Amygdala (tissue), 56 donors: ENCODE measurements at regions not wholly inside any gene's neighbourhood (a gene's known extent, or its start where the extent isn't known, plus 50 kb on each side); places are given as distances from the start of the nearest gene placed in this dataset.
A peak's percentile ranks its signal among the peaks of the same experiment; 100 is the strongest.

ENCODE experiments used
- DNase-seq, 56 donors: peaks; one replicate each; lab custom pipeline; 2025; lab: John Stamatoyannopoulos, UW

GRCh38 chr21:27820342-27820741 lies 853.5 kb upstream of the ADAMTS5 start:
- DNase-seq: no peak

DNA sequence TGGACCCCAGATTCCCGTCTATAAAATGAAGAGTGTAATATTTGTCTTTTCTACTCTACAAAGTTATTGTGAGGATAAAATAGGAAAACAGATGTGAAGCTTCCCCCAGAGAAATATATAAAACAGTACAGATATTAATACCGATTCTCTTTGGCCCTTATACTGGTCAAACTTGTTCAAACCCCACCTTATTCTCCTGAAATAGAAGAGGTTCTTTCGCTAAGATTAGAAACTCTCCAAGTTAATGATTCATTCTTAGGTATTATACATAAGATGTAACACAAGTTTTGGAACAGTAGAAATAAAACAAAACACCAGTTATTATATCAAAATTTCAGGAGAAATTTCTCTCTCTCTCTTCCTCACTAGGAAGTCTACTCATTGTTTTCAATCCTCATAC lies 852.4 kb upstream of the ADAMTS5 start:
- DNase-seq: no peak

- no peak for DNase-seq
Observed at GRCh38 chr21:27818847-27819246, 852.0 kb upstream of the ADAMTS5 start.

GRCh38 chr21:27817902-27818623 lies 851.2 kb upstream of the ADAMTS5 start:
- DNase-seq: no peak

DNA sequence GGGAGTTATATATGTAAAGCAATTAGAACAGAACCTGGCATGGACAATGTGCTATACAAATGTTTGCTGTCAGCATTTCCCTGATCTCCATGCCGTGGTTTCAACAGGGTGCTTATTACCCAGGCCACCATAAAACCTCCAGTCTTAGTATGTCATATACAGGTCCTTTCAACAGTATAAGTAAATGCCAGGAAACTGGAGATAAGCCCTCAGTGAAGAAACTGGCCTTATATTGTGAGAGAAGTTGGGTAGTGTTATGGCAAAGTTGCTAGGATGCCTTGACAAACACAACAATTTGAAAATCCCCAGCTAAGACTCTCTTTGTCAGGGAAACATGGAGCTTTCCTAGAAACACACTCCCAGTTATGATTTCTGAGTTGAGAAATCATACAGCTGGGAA lies 850.2 kb upstream of the ADAMTS5 start:
- no peak for DNase-seq

- no peak for DNase-seq
Observed at GRCh38 chr21:27816301-27816700, 849.4 kb upstream of the ADAMTS5 start.

GRCh38 chr21:27814226-27814625 lies 847.3 kb upstream of the ADAMTS5 start:
- no peak for DNase-seq

DNA sequence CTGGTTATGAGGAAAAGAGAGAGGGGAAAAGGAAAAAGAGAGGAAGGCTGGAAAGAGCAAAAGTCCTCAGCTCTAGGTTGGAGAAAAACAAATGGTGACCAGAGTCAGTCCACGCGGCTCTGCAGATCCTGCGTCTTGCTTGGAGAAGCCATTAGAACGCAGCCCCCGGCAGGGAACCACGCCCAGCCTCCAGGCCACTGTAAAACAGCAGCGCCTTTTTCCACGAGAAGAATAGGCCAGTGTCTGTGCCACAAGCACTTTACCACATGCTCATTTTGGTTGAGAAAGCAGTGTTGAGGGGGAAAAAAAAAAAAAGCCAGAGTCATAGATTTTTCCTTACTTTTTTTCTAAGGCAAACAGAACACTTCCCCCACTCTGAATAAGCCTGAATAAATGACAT lies 846.9 kb upstream of the ADAMTS5 start:
- DNase-seq: peak in 53 of 56 donors; percentile 4 to 90 (median 63)

- no peak for DNase-seq
Observed at GRCh38 chr21:27813344-27813743, 846.5 kb upstream of the ADAMTS5 start.

DNA sequence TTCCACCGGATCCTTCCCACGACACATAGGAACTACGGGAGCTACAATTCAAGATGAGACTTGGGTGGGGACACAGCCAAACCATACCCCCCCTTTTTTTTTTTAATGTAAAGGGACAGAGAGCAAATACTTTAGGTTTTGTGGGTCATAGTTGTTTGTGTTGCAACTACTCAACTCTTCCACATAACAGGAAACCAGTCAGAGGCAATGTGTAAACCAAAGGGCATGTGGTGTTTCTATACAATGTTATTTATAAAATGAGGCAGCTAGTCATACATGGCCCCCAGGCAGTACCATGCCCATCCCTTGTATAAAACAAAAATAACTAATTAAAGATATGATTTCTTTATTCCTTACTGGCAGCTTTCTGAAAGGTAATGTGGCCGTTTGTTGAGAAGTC lies 845.4 kb upstream of the ADAMTS5 start:
- no peak for DNase-seq

GRCh38 chr21:27808923-27809322 lies 842.0 kb upstream of the ADAMTS5 start:
- no peak for DNase-seq

DNA sequence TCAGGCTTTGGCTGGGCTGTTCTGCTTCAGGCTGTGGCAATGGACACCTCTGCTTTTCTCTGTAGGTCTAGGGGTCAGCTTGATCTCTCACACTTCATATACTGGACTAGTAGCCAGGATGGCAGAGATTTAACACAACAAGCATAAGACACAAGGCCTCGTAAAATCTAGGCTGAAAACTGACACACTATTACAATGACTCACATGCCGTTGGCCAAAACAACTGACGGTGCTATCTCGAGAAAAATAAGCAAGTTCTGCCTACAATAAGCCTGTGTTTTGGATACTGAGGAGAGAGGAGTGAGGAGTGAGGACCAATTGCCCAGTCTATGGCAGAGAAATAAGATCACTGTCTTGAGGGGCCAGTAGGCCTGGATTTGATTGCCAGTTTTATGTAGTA lies 840.7 kb upstream of the ADAMTS5 start:
- DNase-seq: no peak

- no peak for DNase-seq
Observed at GRCh38 chr21:27806281-27806680, 839.4 kb upstream of the ADAMTS5 start.

DNA sequence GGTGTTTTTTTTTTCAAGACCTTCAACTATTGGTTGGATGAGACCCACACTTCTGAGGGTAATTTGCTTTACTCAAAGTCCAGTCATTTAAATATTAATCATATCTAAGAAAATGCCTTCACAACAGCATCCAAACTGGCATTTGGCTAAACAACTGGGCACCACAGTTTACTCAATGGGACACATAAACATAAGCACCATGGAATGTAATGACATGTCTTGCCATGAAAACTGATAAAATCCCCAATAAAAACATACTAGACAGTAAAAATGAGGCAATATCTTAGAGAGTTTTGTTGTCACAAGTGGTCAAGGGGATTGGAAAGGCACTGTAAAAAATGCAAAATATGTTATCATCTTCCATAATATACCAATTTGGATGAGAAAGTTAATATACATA lies 838.8 kb upstream of the ADAMTS5 start:
- no peak for DNase-seq

GRCh38 chr21:27804515-27804914 lies 837.6 kb upstream of the ADAMTS5 start:
- DNase-seq: no peak

- DNase-seq: no peak
Observed at GRCh38 chr21:27803571-27803970, 836.7 kb upstream of the ADAMTS5 start.

DNA sequence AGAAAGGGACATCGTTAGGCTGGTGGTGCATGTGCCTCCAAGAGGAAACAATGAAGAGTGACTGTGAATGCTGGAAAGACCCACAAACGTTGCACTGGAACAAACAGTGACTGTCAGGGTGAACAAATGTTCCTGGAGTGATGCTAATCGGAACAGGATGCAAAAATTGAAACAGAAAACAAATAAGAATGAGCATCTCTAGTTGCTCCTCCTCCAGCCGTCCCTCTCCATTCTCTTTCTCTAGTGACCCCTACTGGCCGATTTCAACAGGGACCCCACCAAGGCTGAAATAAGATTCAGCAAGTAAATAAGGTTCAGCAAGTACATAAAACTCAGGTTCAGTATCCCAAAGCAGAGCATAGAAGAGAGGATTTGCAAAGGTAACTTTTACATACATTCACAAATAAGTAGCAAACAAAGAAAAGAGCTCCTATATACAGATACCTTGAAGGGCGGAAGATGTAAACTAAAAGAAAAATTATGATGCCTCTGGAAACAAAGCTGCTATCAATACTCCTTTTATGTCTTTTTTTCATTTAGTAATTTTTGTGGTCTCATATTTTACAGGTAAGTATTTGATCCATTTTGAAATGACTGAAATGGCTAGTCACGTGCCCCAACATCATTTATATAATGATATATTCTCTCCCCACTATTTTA lies 836.1 kb upstream of the ADAMTS5 start:
- DNase-seq: peak in 33 of 56 donors; percentile 1 to 71 (median 26)

GRCh38 chr21:27799861-27800260 lies 833.0 kb upstream of the ADAMTS5 start:
- DNase-seq: no peak

GRCh38 chr21:27796106-27796505 lies 829.2 kb upstream of the ADAMTS5 start:
- no peak for DNase-seq

- DNase-seq: no peak
Observed at GRCh38 chr21:27795418-27795817, 828.5 kb upstream of the ADAMTS5 start.

DNA sequence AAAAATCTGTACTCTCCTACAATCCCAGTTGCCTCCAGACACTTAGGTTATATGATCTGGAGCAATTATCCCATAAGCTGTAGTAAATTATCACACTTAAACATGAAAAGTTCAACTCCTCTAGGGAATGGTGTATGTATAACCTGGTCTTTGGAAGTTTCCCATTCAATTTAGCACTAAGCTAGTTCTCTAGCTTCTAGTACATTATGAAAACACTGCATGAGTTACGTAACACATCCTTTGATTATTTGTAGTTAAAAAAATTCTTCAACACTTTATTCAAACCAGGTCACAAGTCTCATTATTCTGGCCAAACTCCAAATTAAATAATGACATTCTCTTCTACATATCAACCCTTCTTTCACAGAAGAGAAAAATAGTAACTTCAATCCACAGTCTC lies 827.0 kb upstream of the ADAMTS5 start:
- DNase-seq: no peak

DNA sequence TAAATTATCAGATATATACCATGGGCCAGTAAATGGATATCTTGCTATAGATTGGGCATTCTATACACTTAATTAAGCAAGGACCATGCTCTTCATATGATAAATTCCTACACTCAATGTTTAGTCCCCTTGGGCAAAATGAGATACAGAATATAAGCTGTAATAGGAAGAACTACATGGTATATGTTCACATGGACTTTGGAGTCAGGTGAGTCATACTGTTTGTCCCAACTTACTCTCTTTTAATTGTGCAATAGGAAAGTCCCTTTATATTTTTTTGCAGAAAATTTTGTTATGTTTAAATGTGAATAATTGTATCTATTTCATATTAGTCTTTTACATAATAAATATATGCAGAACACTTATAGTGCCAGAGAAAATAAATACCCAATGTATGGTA lies 820.2 kb upstream of the ADAMTS5 start:
- no peak for DNase-seq
